ENCODE measurements at regions not wholly inside any gene's neighbourhood (a gene's known extent, or its start where the extent isn't known, plus 50 kb on each side); places are given as distances from the start of the nearest gene placed in this dataset.

DNA sequence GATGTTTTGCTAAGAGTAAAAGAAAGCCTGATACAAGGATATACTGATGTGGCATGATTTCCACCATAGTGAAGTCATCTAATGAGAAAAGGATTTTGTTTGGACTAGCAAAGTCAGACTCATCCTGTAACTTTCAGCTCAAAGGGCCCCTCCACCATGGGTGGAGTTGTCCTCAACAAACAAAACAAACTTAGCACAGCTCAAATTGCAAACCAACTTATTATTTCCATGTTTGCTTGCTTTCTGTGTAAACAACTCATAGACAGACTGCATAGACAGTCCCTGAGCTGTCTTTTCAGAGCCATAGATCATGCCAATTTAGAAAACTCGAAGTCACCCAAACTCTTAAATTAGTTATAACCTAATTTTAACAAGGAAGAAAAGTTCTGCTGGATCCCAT lies 69.4 kb upstream of the VAV3 start:
- no peak overlapping the region for H3K4me3 Mint-ChIP-seq

DNA sequence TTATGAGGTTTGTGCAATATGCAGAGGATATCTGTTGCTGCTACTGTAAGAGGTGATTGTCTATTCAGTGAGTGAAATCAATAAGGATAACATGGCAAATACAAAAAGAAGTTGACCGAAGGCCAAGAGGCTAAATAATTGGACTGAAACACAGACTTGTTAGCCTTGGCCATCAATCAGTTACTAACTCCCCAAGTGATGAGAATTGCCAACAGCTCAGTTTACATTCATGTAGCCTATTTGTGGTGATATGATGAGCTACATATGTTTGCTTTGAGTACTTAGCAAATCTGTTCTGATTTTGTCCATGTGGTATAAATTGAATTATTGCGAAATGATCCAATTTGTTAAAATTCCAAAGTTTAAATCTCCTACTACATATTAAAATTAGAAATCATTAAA lies 68.6 kb upstream of the VAV3 start:
- no peaks in the 10 kb centered on the region for H3K27me3 ChIP-seq (ENCODE audit: control insufficient read depth in 2 of 2, insufficient read depth in 2 of 2, low read length in 2 of 2)

More for the DNA sequence above, 69.4 kb upstream of the VAV3 start:
- Histone ChIP-seq H3K9ac (ENCODE audit: insufficient read depth, low read length, poor library complexity, severe bottlenecking) (no peak overlapping the region), H3K9me3 (replicated peaks in 1 of 2; ENCODE audit: control insufficient read depth in 1 of 2, insufficient read depth in 1 of 2, low read length in 2 of 2) (no peaks in the 10 kb centered on the region), H3K27me3 (ENCODE audit: control insufficient read depth in 2 of 2, insufficient read depth in 2 of 2, low read length in 2 of 2) (no peaks in the 10 kb centered on the region), H2AFZ (ENCODE audit: insufficient read depth, low read depth, low read length, poor library complexity, severe bottlenecking) (no peak overlapping the region), H3K27ac (ENCODE audit: low read depth in 1 of 2, low read length in 2 of 2) (no peak overlapping the region), H3K4me1 (ENCODE audit: control insufficient read depth in 1 of 2, insufficient read depth in 2 of 2, low read length in 2 of 2) (peaks cover 8 to 10% of the 10 kb centered on the region in 2 donors), H3K4me2 (replicated peaks; ENCODE audit: extremely low read depth, low read length, poor library complexity, severe bottlenecking) (no peak overlapping the region), H4K20me1 (ENCODE audit: insufficient read depth, low read length) (no peaks in the 10 kb centered on the region), H3K79me2 (ENCODE audit: insufficient read depth, low read length) (no peaks in the 10 kb centered on the region), H3K4me3 (replicated peaks in 1 of 3; ENCODE audit: low read depth in 2 of 3, low read length in 3 of 3) (no peak overlapping the region), H3K36me3 (replicated peaks in 1 of 2; ENCODE audit: control insufficient read depth in 1 of 2, insufficient read depth in 2 of 2, low read length in 2 of 2) (no peaks in the 10 kb centered on the region)
- DNase-seq, result no peak
- no peak overlapping the region for H3K27ac Mint-ChIP-seq
- intact Hi-C loops (cut with micrococcal nuclease), result loop anchor here in 1 of 2 donors (10.0 kb wide), 1 partner anchor 50 kb away; no protein-coding TSS in a partner anchor
- peaks cover 12% of the 10 kb centered on the region for H3K4me1 Mint-ChIP-seq
- H3K9me3 Mint-ChIP-seq, result no peaks in the 10 kb centered on the region
- no CpG with 5 or more reads among the region's 1 CpG for WGBS (ENCODE audit: insufficient coverage)
- peaks cover 0 to 4% (median 2%) of the 10 kb centered on the region in 3 donors for H3K27me3 Mint-ChIP-seq (ENCODE audit: low read depth in 3 of 3)
- H3K36me3 Mint-ChIP-seq, result no peaks in the 10 kb centered on the region
- TF ChIP-seq, protein P1, sequence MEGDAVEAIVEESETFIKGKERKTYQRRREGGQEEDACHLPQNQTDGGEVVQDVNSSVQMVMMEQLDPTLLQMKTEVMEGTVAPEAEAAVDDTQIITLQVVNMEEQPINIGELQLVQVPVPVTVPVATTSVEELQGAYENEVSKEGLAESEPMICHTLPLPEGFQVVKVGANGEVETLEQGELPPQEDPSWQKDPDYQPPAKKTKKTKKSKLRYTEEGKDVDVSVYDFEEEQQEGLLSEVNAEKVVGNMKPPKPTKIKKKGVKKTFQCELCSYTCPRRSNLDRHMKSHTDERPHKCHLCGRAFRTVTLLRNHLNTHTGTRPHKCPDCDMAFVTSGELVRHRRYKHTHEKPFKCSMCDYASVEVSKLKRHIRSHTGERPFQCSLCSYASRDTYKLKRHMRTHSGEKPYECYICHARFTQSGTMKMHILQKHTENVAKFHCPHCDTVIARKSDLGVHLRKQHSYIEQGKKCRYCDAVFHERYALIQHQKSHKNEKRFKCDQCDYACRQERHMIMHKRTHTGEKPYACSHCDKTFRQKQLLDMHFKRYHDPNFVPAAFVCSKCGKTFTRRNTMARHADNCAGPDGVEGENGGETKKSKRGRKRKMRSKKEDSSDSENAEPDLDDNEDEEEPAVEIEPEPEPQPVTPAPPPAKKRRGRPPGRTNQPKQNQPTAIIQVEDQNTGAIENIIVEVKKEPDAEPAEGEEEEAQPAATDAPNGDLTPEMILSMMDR (IDR thresholded peaks at IDR 0.05), result no peak

More for the DNA sequence above, 68.6 kb upstream of the VAV3 start:
- H3K79me2 ChIP-seq (ENCODE audit: insufficient read depth, low read length), result no peaks in the 10 kb centered on the region
- peaks cover 3 to 5% of the 10 kb centered on the region in 2 donors for H3K4me1 ChIP-seq (ENCODE audit: control insufficient read depth in 1 of 2, insufficient read depth in 2 of 2, low read length in 2 of 2)
- no peak overlapping the region for H3K4me2 ChIP-seq (replicated peaks; ENCODE audit: extremely low read depth, low read length, poor library complexity, severe bottlenecking)
- Mint-ChIP-seq H3K36me3 (no peaks in the 10 kb centered on the region), H3K4me3 (no peak overlapping the region), H3K27me3 (ENCODE audit: low read depth in 3 of 3) (peaks cover 0 to 4% (median 2%) of the 10 kb centered on the region in 3 donors), H3K27ac (no peak overlapping the region), H3K4me1 (peaks cover 9% of the 10 kb centered on the region), H3K9me3 (no peaks in the 10 kb centered on the region)
- no peak overlapping the region for H3K4me3 ChIP-seq (replicated peaks in 1 of 3; ENCODE audit: low read depth in 2 of 3, low read length in 3 of 3)
- H4K20me1 ChIP-seq (ENCODE audit: insufficient read depth, low read length), result no peaks in the 10 kb centered on the region
- no peak overlapping the region for H2AFZ ChIP-seq (ENCODE audit: insufficient read depth, low read depth, low read length, poor library complexity, severe bottlenecking)
- no peaks in the 10 kb centered on the region for H3K9me3 ChIP-seq (replicated peaks in 1 of 2; ENCODE audit: control insufficient read depth in 1 of 2, insufficient read depth in 1 of 2, low read length in 2 of 2)
- no peak overlapping the region for H3K9ac ChIP-seq (ENCODE audit: insufficient read depth, low read length, poor library complexity, severe bottlenecking)
- no peak overlapping the region for H3K27ac ChIP-seq (ENCODE audit: low read depth in 1 of 2, low read length in 2 of 2)
- no peaks in the 10 kb centered on the region for H3K36me3 ChIP-seq (replicated peaks in 1 of 2; ENCODE audit: control insufficient read depth in 1 of 2, insufficient read depth in 2 of 2, low read length in 2 of 2)
- intact Hi-C loops (cut with micrococcal nuclease), result loop anchor here in 1 of 2 donors (10.0 kb wide), 1 partner anchor 51 kb away; no protein-coding TSS in a partner anchor
- WGBS (ENCODE audit: insufficient coverage), result 100% methylated on average over 1 of the region's 2 CpGs
- no peak for DNase-seq
- TF ChIP-seq, protein P1 (IDR thresholded peaks at IDR 0.05), result no peak

Measured in CD14-positive monocyte (primary cell).